DMS 273 treated with DMSO at 0.1 percent for 48 hours (cell line): ENCODE measurements at regions not wholly inside any gene's neighbourhood (a gene's known extent, or its start where the extent isn't known, plus 50 kb on each side); places are given as distances from the start of the nearest gene placed in this dataset.

Experiments used
- DNase-seq: peaks from one replicate; lab custom pipeline; 2025; lab: John Stamatoyannopoulos, UW

DNA sequence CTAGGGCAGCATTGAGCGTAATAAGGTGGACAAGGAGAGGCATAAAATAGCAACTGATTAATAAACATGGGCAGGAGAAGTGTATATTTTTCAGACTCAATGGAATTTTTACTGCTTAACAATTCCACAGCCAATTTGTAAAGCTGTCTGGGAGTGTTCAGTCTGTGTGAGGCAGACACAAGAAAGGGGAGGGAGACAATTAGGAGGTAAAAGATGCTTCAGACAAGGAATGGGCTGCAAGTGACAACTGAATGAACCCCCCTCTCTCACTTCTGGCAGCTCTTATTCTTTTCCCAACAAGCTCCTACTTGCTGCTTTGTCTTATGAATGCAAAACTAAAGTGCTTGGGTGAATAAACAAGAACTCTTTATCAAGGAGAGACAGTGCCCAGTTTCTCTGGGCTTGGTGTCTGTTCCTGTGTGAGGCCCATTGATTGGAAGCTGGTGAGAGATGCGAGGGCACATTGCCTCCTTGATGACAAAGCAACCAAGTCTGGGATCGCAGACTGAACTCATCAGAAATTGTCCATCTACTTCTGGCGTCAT is 575.3 kb downstream of the RNF144B start:
- DNase-seq, result no peak

DNA sequence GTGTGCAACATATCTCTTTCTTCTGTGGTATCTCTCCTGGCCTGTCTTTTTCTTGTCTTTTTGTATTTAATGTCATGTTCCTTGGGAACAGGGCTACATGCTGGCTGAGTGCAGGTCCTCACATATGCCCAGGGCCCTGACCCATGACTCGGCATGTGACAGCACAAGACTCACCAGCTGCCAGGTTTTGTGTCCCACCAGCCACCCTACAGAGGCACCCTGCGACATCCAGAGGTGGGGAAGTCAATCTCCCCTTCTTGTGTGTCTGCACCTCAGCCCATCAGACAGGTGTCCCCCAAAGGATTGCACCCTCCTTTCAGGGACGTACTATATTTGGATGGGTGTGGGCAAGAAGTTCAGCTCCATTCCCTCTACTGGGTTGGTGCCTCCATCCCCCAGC is 576.3 kb downstream of the RNF144B start:
- no peak for DNase-seq

- no peak for DNase-seq
Measured at GRCh38 chr6:18973251-18973650, 586.1 kb downstream of the RNF144B start.

- no peak for DNase-seq
Measured at GRCh38 chr6:18976091-18976490, 588.9 kb downstream of the RNF144B start.

GRCh38 chr6:18976966-18977365 is 589.8 kb downstream of the RNF144B start:
- no peak for DNase-seq

DNA sequence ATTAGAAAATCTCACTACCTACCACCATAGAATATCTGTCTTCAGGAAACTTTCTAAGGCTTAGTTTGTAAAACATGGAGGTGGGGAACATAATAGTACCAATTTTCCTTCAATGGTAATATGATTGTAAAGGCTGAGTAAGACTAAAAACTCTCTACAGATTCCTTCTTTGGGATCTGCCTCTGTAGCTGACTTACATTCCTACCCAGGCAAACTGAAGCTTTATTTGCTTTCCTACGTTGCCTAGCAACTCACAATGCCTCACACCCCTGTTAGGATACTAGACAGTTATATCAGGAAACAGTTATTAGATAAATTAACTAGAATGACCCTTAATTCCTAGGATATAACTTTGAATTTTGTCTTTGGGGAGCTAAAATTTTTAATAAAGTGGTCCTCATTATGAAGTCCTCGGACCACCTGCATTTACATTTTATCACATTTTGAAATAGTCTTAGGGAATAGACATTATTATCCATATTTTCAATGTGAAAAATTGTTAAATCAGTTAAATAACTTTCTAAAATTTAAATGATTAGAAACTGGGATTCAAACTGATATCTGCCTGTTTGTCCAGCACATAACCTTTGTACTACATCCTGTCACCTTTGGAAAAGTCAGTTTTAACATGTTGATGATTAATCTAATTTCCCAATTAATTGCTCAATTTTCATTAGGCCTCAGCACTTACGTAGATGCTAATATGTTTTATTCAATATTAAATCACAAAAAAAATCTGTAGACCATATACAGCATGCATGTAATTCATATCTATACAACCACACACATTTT is 591.4 kb downstream of the RNF144B start:
- DNase-seq, result no peak

GRCh38 chr6:18985061-18985460 is 597.9 kb downstream of the RNF144B start:
- DNase-seq, result no peak

DNA sequence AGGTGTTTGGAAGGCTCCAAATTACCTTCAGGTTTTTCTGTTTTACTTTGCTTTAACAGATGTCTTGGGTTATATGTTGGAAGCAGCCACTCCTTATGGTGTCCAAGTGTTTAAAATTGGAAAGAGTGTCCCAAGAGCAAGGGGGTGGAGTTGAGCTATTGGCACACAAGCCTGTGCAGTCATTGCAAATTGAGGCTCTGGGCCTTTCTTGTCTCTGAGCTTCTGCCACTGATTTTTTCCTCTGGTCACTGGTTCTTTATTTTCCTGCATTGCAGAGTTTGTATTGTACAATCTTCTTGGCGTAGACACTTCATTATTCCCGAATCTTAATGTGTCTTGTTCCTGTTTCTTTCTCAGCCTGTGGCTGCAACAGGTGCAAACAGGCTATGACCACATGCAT is 598.8 kb downstream of the RNF144B start:
- DNase-seq, result no peak

DNA sequence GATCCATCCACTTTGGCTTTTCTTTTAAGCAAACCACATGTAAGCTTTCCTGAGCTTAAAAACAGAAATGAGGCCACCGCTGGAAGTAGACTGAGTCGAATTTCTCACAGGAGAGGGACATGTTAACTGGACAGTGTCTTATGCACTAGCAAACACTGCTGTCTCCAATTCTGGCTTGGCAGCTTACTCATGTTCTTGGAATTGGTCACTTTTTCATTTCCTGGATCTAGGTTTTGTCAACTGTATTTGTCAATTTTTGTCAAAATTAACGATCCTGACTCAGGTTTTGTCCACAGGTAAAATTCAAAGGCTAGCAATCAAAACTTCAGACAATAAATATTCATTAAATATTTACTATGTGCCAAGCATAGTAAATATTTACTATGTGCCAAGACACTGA is 601.5 kb downstream of the RNF144B start:
- no peak for DNase-seq

DNA sequence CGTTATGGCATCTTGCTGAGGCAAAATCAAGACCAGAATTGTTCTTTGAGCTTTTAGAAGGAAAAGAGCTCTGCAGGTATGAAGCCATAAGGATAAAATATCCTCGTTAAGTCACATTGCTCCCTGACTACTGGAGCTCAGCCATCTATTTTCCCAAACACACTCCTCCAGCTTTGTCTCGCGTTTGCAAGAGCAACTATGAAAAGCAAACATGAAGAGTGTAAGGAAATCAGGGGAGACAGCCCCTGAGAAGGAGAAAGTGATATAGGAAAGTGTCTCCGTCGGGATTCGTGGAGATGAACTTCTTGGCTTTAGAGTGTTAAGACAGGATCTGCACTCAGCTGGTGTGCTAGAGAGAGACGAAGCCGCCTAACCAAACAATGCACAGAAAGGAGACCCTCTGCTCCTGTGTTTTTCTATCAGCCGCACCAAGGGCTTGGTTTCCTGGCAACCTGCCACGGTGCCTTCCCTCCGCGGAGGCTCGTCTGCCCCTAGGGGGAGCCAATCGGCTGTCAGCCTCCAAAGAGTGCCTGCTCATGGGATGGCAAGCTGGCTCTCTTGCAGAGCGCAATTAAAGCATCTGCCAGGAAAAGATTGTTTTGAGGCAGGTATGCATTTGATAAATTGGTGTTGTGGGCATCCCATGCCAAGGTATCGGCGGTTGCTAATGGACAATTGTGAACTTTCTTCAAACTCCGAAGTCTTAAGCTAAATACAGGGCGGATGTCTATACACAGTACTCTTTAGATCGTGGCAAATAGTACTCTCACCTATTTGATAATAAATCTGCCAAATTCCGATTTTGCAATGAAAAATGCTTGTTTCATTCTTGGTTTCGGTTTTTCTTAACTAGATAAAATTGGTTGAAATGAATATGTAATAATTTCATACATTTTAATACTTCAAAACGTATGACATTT is 603.2 kb downstream of the RNF144B start:
- DNase-seq, result no peak

GRCh38 chr6:18997375-18997826 is 610.3 kb downstream of the RNF144B start:
- peak; percentile 11 for DNase-seq

- no peak for DNase-seq
Measured at GRCh38 chr6:19002976-19003560, 615.9 kb downstream of the RNF144B start.

DNA sequence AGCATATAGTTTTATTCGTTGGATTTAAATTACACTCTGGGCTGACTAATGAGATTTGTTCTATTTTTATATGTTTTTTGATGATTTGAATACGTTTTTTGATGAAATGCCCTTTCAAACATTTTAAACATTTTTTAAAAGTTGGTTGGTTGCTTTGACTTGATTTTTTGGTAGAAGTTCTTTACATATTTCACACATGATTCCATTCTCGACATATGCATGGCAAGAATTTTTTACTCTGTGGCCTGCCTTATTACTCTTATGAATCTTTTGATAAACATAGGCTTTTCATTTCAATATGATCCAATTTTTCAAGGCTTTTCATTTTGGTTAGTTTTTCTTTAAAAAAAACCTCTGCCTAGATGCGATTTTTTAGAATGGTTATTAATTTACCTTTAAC is 617.0 kb downstream of the RNF144B start:
- DNase-seq, result no peak

- no peak for DNase-seq
Measured at GRCh38 chr6:19009769-19010168, 622.6 kb downstream of the RNF144B start.

DNA sequence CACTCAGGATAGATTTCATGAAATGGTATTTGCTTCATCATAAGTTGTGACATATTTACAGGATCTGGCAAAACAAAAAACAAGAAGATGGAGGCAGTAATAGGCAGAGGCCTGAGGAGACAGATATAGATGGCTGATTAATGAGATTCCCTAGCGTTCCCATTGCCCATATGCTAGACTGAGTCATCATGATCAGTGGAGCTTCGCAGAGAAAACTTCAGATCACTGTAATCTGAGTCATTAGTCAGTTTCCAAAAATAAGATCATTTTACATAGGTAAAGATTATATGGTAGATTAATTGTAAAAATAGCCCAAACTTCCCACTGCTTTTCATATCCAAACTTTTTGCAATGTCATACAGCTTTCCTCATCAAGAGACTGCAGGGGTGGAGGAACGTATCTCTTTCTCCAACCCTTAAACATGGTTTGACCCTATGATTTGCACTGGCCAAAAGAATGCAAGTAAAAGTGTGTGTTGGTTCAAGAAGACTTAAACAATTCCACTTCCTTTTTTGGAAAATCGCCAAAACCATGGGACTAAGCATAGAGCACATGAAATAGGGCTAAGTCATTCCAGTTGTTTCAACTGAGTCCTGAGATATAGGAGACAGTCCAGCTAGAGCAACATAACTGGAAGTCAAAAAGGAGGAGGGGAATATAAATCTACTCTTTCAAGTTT is 626.0 kb downstream of the RNF144B start:
- DNase-seq, result no peak

GRCh38 chr6:19024737-19025136 is 637.6 kb downstream of the RNF144B start:
- DNase-seq, result peak; percentile 39

- no peak for DNase-seq
Measured at GRCh38 chr6:19028201-19028600, 641.1 kb downstream of the RNF144B start.

DNA sequence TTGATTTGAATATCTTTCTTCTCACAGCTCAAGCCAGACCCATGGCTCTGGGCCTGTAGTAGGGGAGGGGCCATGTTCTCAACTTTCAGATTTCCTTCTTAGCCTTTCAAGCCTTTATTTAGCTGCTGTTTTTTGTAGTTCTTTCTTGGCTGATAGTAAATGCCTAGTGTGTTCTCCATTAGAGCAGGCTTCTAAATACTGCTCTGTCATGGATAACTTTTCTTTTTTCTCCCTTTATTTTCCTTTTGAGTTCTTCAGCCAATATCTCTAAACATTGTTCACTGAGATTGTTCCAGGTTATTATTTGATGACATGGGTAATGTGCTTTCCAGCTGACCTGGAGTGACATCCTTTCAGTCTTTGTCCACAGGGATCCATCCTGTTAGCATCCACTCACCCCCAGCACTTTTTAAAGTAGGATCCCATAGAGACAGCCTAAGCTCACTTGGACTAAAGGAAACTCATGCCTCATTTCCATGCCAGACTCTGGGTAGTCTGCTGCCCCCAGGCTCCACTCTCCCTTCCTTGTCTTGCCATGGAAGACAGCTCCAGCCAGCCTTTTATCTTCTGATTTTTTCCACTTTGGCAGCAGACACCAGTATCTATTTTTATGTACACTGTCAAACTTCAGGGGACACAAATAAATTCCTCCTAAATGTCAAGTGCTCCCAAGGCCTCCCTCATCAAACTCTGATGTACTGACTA is 645.6 kb downstream of the RNF144B start:
- no peak for DNase-seq

GRCh38 chr6:19033683-19034082 is 646.5 kb downstream of the RNF144B start:
- DNase-seq, result no peak

DNA sequence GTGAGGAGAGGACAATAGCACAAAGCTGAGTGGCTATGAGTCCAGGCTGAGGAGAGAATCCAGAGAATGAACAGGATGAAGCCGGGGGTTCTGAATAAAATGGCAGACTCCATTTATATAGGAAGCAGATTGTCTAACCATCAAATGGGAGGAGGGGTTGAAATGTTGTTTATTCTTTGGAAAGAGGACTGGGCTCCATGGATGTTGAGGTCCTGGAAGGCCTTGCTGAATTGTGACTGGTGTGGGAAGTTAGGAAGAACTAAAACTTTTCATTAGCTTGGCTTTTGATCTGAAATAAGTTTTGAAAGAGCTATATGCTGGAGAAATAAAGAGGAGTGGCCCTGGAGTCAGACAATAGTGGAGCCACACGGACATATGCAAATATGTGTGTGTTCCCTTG is 647.8 kb downstream of the RNF144B start:
- no peak for DNase-seq
